HG03378 (cell line): ENCODE measurements at regions not wholly inside any gene's neighbourhood (a gene's known extent, or its start where the extent isn't known, plus 50 kb on each side); places are given as distances from the start of the nearest gene placed in this dataset.

ENCODE experiments used
- ATAC-seq: cut with Tn5 transposase; IDR thresholded peaks from one replicate; pipeline ENCODE4 v1.9.1; 2021; ENCODE audit warnings: mild to moderate bottlenecking, moderate library complexity; ENCODE audit not compliant: unreplicated experiment

DNA sequence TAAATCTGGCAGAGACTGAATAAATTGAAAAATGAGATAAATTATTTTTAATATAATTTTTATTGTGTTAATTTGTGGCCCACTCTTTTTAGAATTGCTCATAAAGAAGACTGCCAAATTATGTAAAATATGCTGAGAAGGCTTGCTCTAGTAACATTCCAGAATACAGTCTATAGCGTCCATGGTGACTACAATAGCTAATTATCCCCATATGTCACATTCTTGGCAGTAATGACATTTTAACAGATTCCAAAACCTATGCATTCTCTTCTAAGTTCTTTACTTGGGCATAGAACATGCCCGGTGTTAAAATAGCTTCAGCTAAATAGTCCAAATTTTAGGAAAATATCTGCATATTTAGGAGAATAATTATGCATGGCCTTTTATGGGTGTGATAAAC lies 697.0 kb upstream of the SEMA6A start:
- no peak for ATAC-seq

DNA sequence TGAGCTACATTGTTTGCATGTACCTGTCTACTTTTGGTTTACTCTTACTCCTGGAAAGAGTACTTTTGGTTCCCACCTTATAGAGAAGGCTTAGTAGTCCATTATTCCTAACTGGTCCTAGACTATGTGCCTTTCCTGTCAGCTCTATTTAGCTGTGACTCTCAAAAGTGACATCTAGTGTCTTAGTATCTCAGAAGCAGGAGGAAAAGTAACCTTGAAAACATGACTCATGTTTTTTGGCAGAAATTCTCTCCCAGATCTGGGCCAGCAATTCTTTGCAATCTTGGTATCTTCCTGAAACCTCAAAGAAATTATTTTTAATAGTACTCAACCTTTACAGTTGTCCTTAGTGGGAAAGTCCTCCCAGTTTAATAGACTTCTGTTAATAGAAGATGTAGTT lies 691.7 kb upstream of the SEMA6A start:
- no peak for ATAC-seq

DNA sequence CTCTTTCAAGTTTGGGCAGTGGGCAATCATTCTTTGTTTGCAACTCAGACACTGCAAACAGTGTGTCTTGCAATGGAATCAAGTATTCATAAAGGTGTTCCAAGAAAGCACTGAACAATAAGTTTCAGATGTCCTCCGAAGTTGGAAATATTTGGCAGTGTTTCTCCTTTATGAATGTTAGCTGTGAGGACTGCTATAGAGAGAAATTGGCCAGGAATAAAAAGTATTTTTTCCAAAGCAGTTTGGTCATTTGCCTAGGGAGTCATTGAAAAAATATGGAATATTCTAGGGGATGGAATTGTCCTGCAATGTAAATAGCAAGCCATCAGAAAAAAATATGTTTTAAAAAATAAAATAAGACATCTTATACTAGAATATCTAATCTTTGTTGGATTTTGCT lies 688.6 kb upstream of the SEMA6A start:
- no peak for ATAC-seq

DNA sequence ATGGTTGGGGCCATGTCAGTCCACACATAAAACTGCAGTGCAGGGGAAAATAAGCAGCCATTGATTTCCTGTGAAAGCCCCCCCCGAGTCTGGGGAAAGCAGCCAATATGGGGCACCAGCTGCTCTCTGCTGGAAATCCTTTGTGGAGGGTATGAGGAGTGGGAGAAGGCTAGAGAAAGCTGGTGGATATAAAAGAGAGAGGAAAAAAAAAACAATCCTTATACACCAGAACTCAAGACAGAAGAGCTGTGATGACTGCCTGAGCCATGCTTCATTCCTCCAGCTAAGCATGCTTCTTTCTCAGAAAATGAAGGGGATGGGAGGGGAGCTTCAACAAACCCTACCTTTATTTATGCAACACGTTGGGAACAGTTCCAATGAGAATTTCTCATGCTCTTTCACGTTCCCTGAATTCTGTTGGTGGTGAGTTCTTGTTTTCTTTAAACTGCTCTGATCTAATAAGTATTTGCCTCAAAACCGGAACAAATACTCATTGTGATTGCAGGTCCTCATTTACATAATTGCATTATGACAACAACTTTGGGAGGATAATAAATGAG lies 688.0 kb upstream of the SEMA6A start:
- ATAC-seq: no peak

DNA sequence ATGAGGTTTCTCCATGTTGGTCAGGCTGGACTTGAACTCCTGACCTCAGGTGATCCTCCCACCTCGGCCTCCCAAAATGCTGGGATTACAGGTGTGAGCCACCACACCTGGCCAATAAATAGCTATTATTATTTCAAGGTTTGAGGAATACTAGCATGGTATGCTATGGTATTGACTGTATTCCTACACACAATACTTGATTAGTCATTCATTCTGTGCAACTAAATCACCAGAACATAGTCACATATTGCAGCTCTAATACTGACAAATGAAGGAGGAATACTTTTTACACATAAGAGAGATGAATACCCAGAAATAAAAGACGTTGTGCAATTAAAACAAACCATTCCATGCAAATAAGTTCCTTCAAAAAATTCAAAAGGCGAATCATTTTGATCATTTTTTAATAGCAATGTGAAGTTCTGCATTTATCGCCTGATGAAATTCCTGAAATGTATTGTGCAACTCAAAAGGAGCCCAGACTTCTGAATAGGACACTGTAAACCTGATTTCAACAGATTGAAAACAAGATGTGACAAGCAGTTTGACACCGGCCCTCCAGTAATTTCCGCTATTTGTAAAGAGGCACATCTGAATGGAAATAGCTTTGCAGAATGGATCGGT lies 687.4 kb upstream of the SEMA6A start:
- ATAC-seq: no peak

DNA sequence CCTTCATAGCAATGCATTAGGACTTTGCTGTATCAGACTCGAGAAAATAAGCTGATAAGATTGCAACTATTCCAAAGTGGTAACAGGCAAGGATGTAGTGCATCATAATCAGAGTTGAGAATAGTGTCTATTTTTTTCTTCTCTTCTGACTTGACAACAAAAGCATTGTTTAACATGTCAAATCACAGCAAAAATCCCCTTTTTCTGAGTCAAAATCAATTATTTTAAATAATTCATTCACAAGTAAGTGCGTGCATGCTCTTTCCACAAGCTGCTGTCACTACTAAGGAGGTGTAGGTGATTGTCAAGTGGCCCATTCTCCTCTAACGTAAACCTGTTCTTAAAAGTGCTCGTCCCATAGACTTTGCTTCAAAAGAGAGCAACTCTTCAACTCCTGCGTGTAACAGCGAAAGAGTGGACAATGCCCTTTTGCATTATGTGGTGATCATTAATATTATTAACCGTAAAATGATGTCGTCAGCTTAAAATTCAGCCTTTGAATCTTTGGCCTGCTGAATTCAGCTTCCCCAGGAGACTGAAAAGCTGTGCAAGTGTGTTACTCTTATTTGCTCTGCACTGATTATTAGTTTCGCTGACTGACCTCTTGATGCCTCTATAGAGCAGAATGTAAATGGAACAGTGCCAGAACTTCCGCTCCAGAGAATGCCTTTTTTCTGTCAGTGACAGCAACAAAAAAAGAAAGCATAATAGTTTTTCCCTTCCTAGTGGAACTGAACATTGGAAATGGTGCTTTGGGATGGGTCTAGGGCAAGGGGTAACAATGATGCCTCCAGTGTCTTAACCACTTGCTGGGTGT lies 680.8 kb upstream of the SEMA6A start:
- no peak for ATAC-seq

GRCh38 chr5:117252566-117252965 lies 677.9 kb upstream of the SEMA6A start:
- ATAC-seq: no peak

- no peak for ATAC-seq
Observed at GRCh38 chr5:117249086-117249815, 674.6 kb upstream of the SEMA6A start.

DNA sequence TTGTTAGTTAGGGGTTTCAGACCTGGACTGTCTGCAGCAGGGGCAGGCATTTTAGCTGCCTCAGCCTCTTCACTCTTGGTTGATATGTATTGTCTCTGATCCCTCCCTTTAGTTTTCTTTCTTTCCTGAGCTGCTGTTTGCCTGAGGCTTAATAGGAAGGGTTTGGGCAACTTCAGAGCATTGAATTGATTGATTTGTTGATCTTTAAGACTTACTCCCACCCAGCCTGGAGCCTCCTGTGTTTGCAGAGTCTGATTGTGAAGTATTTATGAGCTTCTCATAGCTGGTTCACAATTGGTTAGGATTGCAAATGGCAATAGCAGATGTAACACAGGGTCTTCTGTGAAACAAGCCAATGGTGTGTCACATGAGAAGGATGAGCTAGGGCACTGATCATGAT lies 671.8 kb upstream of the SEMA6A start:
- ATAC-seq: no peak

DNA sequence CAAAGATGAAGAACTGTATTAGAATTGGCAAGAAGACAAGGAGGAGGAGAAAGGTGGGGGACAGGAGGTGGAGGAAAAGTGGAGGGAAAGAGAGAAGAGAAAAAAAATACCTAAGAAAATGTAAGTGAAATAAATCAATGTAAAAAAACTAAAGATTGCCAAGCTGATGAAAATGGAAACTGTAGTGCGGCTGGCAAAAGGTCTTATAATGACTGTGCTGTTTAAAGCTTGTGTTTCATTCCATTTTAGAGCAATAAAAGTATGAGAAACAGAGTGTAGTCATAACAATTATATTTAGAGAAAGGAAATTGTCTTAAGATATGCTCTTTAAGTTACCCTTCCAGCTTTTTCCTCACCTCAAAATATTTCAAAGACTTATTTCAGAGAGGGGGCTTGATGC lies 670.5 kb upstream of the SEMA6A start:
- ATAC-seq: peak; percentile 41

GRCh38 chr5:117242028-117242427 lies 667.4 kb upstream of the SEMA6A start:
- ATAC-seq: peak; percentile 51

DNA sequence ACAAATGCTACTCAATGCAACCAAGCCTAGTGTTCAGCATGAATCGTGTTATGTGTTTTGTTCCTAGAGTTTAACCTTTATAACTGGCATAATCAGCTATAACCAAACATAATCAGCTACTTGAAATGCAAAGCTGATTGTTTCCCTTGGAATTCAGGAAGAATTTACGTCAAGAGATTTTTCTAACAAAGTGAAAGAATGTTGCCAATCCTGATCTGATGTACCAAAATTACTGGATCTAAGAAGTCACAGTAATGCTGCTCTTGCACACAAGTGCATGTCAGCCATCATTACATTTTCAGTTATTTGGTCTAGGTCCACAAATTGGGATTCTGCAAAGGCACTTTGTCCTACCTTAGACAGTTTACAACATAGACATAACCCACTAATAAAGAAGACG lies 662.3 kb upstream of the SEMA6A start:
- no peak for ATAC-seq

DNA sequence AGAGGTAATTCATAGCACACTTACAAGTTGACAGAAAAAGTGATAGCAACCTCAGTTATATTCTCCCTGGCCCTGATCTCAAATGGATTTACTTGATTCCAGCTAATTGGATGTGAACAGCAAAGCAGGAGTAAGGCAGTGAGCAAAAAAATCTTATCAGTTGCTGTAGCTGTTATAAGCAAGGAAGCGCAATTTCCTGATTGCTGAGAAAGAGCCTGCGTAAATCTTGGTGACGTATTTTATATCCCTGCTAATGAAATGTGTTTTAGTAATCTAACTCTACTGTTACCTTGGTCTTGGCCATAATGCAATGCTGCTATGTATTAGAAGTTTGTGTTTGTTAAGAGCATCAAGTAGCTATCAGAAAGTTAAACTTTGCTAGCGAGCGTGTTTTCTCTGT lies 661.2 kb upstream of the SEMA6A start:
- no peak for ATAC-seq

DNA sequence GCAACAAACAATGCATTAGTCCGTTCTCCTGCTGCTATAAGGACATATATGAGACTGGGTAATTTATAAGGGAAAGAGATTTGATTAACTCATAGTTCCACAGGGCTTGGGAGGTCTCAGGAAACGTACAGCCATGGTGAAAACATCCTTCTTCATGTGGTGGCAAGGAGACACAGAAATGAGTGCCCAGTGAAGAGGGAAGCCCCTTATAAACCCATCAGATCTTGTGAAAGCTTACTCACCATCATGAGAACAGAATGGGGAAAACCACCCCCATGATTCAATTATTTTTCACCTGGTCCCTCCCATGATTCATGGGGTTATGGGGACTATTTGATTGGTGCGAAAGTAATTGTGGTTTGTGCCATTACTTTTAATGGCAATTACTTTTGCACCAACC lies 655.8 kb upstream of the SEMA6A start:
- ATAC-seq: no peak

DNA sequence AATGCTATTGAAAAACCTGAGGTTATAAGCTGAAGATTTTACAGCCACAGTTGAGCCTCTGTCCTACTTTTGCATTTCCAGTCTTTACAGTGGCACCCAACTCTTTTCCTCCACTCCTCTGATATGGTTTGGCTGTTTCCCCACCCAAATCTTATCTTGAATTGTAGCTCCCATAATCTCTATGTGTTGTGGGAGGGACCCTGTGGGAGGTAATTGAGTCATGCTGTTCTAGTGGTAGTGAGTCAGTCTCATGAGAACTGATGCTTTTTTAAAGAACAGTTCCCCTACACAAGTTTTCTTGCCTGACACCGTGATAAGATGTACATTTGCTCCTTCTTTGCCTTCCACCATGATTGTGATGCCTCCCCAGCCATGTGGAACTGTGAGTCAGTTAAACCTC lies 646.1 kb upstream of the SEMA6A start:
- no peak for ATAC-seq

- ATAC-seq: no peak
Observed at GRCh38 chr5:117218789-117219188, 644.2 kb upstream of the SEMA6A start.

- no peak for ATAC-seq
Observed at GRCh38 chr5:117212866-117213265, 638.2 kb upstream of the SEMA6A start.

GRCh38 chr5:117210796-117211195 lies 636.2 kb upstream of the SEMA6A start:
- no peak for ATAC-seq

GRCh38 chr5:117209479-117209878 lies 634.9 kb upstream of the SEMA6A start:
- no peak for ATAC-seq

GRCh38 chr5:117207088-117207668 lies 632.6 kb upstream of the SEMA6A start:
- ATAC-seq: no peak

DNA sequence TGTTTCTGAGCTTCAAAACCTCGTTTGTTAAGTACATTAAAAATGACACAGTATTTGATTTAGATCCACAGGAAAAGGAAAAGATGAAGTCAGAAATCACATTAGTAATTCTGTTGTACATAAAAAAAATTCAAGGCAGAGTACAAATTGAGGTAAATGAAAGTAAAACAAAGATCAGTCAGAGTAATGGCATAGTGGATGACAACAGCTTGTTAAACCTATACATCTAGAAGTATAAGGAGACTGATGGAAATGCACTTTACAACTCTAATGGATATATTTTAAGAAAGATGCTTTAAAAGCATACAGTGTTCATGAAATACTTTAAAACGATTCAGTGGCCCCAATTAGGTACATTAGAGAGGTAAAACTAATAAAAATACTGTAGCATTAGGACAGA lies 631.3 kb upstream of the SEMA6A start:
- ATAC-seq: no peak
